Cerebellar cortex (tissue), 1 donor: ENCODE measurements at regions not wholly inside any gene's neighbourhood (a gene's known extent, or its start where the extent isn't known, plus 50 kb on each side); places are given as distances from the start of the nearest gene placed in this dataset.
A peak's percentile ranks its signal among the peaks of the same experiment; 100 is the strongest.
"Not testable (repeated sequence)": the region's sequence is repeated elsewhere in the genome, so short reads cannot be mapped to it uniquely, and the experiment has no call there.

Experiments used
- DNase-seq: peaks from one replicate; pipeline ENCODE4 v3.0.0-alpha.2; 2015; ENCODE audit warnings: low spot score

DNA sequence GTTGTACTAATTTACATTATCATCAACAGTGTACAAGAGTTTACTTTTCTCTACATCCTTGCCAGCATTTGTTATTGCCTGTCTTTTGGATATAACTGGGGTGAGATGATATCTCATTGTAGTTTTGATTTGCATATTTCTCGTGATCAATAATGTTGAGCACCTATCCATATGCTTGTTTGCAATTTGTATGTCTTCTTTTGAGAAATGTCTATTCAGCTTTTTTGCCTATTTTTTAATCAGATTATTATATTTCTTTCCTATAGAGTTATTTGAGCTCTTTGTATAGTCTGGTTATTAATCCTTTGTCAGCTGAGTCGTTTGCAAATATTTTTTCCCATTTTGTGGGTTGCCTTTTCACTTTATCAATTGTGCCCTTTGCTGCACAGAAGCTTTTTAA lies 540.8 kb upstream of the SGO1 start:
- no peak for DNase-seq

DNA sequence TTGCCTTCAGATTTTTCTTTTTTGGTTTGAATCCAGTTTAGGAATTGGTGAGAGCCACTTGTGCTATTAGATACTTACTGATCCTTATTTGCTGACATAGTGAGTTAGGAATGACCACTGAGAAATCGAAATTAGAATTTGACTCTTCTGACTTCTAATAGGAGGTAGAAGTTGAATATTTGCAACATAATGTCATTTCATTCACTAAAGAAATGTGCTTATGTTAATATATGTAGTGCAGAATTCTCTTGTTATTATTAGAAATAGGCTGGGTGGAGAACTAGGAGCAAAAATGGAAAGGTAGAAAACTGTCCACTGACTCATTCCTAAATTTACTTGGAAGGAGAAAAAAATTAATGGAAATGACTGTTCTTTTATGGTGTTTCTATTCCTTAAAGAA lies 538.2 kb upstream of the SGO1 start:
- DNase-seq, result no peak

DNA sequence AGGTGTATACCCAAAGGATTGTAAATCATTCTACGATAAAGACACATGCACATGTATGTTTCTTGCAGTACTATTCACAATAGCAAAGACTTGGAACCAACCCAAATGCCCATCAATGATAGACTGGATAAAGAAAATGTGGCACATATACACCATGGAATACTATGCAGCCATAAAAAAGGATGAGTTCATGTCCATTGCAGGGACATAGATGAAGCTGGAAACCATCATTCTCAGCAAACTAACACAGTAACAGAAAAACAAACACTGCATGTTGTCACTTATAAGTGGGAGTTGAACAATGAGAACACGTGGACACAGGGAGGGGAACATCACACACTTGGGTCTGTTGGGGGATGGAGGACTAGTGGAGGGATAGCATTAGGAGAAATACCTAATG lies 530.4 kb upstream of the SGO1 start:
- DNase-seq, result not testable (repeated sequence)

DNA sequence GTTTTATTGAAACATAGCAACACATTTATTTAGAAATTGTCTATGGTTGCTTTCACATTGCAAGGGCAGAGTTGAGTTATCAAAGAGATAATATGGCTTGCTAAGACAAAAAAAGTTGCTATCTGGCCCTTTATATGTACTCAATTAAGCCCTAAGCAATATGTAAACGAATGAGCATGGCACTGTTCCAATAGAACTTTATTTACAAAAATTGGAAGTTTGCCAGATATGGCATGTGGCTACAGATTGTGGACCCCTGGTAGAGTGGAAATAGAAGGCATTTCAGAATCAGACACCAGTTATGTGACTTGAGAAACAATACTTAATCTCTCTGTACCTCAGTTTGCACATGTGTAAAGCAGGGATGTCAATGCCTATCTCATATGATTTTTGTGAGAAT lies 515.6 kb upstream of the SGO1 start:
- DNase-seq, result no peak

DNA sequence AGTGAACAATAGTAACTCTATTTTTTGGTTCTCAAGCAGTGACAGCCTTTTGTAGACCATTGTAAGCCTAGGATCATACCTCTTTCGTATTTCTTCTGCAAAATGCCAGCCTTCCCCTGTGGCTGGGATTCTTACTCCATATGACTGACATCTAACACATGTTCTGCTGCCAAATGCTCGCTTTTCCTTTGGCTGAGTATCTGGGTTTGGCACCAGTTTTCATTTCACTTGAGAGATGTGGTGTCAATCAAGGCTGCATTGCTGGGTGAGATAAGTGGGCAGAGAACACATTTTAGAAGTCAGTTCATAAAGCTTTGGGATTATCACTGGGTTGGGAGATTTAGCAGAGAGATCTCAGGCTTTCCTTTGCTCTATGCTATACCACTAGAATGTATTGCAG lies 514.7 kb upstream of the SGO1 start:
- peak; percentile 35 for DNase-seq

DNA sequence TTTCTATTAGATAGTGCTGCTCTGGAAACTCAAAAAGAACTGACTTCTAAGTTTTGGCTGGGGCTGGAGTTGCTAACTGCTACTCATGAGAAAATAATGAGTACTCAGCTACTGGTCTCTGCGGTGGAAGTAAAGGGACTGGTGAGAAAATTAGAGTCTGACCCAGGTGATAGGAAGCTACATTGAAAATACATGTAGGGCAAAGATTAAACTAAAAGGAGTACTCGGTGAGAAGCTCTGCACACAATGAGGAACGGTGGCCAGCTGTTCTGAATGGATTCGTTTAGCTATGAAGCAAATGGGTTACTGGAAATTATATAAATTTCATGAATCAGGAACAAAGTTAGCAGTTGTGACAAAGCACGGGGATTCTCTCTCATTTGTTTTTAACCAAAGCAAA lies 512.9 kb upstream of the SGO1 start:
- DNase-seq, result no peak

DNA sequence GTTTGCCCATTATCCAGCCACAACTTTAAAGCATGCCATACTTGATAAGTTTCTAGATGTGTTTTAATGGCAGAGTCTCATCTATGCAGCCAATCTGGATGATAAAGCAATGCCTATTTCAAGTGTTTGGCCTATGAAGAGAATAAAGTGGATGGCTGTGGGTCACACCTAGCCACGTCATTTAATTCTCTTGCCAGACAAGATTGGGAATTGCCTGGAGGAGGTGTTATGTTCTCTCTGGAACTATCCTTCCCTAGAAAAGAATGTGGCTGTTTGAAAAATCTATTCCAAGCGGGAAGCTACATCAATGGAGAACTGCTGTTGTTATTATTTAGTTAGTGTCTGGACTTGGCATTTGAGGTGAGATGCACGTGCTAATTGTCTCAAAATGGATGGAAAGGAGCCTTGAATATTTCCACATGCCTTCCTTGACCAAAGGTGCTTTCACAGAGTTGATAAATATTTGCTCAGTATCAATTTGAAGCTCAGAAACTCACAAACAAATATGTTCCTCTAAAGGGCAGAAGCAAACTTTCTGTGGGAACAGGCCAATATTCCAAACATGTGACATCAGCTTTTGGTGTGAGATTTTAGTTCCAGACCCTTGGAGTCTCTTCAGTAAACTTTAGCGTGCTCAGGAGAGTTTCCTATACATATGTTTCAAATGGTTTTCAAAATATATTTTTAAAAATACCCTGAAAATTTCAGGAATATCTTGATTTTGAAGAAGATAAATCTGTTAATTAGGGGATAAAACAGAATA lies 510.6 kb upstream of the SGO1 start:
- no peak for DNase-seq

DNA sequence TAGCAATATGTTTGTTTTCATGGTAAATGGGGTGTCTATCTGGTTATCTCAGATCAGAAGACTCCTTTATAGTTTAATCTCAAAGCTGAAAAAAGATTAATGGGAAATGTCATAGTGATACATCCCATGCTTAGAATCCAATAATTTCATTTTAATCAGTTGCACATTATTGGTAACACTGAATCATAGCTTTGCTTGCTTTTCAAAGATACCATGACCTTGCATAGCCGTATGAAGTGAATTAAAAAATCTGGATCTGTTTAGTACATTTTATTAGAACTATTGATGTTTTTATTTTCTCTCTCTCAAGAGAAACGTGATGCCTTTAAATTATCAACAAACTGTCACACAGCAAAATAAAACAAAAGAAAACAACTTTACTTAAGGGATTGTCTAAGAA lies 506.7 kb upstream of the SGO1 start:
- no peak for DNase-seq

DNA sequence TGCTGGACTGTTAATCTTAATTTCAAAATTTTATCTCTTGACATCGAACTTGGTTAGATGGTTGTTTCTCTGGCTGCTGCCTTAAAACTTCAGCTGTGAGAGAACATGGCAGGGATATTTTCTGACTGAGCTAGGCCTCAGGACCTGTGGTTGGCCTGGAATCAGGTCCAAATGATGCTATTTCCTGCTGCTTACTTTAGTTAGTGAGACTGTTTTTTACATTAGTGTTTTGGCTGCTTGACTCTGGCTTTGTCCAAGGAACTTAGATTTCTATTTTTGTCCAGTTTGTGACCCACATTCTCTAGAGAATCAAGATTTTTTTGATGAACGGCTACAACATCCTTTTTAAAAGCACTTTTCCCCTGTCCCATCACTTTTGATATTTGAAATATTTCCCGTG lies 497.9 kb upstream of the SGO1 start:
- peak; percentile 72 for DNase-seq

DNA sequence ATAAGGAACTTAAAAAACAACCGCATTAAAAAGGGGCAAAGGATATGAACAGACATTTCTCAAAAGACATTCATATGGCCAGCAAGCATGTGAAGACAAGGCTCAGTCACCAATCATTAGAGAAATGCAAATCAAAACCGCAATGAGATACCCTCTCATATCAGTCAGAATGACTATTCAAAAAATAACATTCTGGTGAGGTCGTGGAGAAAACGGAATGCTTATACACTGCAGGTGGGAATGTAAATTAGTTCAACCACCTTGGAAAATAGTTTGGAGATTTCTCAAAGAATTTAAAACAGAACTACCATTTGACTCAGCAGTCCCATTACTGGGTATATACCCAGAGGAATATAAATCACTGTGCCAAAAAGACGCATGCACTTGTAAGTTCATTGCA lies 496.6 kb upstream of the SGO1 start:
- no peak for DNase-seq

DNA sequence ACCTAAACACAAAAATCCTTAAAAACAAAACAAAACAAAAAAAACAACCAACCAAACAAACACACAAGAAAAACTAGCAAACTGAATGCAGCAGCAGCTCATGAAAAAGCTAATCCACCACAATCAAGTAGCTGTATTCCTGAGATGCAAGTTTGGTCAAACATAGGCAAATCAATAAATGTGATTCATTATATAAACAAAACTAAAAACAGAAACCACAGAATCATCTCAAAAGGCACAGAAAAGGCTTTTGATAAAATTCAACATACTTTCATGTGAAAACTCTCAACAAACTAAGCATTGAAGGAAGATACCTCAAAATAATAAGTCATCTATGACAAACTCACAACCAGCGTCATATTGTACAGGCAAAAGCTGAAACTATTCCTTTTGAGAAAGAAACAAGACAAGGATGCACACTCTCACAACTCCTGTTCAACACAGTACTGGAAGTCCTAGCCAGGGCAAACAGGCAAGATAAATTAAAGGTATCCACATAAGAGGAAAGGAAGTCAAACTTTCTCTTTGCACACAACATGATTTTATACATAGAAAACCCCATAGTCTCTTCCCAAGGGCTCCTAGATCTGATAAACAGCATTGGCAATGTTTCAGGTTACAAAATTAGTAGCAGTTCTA lies 495.1 kb upstream of the SGO1 start:
- no peak for DNase-seq

DNA sequence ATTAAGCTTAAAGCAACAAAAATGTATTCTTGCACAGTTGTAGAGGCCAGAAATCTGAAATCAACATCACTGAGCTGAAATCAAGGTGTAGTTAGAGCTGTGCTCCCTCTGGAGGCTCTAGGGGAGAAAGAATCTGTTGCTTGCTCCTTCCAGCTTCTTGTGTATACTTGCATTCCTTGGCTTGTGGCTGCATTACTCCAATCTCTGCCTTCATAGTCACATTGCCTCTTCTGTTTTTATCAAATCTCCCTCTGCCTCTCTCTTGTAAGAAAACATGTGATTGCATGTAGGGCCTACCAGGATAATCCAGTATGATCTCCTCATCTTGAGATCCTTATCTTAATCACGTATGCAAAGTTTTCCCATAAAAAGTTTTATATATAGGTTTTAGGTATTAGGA lies 487.9 kb upstream of the SGO1 start:
- no peak for DNase-seq

DNA sequence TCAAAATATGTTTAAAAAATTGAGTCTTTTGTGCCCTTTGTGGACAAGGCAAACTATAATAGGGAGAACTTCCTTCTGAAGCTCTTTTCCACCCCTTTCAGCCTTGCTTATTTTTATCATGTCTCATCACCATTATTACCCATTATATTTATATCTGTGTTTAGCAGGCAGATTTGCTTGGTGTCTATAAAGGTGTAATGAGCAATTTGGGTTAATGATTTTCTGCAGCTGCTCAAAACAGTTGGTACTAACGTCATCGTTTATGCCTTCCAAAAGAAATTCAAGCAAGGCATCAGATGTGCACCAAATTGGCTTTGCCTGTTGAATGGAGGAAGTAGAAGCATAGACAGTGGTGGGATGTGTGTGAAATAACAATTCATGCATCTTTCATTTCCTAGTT lies 483.7 kb upstream of the SGO1 start:
- peak; percentile 26 for DNase-seq

DNA sequence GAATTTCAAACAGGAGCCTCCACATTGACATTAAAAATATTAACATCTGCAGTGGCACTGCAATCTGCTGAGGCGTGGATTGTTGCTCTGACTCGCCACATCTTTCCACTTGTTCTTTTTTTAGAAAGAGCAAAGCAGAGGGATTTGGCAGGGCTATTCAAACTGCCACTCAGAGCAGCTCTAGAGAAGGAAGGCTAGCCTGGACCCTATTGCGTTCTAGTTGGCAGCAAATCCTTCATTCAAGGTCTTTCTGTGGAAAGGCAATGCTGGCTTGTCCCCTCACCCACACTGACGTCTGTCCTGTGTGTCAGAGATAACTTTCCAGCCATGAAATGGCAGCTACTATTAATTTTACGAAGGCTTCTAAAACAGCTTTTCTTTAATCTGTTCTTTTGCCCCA lies 483.2 kb upstream of the SGO1 start:
- DNase-seq, result peak; percentile 46

DNA sequence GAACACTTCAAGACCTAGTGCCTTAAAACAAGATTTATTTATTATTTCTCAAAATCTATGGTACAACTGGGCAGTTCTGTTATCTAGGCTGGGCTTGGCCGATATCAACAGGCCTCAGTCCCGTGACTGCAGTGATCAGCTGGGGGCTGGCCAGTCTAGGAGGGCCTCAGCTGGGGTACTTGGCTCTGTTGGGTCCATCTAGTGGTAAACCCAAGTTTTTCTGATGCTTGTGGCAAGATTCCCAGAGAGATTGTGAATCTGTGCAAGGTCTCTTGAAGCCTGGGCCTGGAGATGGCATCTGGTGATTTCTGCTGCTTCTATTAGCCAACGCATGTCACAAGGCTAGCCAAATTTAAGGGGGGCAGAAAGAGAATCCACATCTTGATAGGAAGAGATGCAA lies 482.4 kb upstream of the SGO1 start:
- peak; percentile 25 for DNase-seq

DNA sequence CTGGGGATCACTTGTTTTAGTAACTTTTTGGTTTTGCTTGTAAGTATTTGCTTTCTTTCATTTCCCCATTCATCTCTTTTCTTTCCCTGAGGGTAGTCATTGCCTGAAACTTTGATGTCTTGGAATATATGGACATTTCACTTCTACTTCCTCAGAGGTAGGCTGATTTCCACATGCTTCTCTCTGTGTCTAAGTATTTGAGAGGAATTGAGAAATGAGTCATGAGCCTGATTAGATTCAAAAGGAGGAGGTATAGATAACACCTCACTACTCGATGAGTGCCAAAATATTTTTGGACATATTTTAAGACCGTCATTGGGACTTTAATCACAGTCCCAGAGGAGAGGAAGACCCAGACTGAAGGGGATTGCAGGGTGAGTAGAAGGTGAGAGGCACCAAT lies 480.1 kb upstream of the SGO1 start:
- no peak for DNase-seq

DNA sequence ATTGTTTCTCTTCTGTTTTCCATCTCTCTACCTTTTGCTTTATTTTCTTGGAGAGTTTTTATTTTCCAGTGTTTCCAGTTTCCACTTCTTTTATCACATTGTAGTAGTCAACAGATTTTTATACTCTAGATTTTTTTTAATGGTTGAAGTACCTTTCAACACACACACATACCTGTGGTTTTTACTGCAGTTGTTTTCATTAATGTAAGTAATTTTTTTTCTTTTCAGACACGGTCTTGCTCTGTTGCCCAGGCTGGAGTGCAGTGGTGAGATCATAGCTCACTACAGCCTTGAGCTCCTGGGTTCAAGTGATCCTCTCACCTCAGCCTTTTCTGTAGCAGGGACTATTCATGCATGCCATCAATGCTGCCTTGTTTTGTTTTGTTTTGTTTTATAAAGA lies 472.5 kb upstream of the SGO1 start:
- no peak for DNase-seq

DNA sequence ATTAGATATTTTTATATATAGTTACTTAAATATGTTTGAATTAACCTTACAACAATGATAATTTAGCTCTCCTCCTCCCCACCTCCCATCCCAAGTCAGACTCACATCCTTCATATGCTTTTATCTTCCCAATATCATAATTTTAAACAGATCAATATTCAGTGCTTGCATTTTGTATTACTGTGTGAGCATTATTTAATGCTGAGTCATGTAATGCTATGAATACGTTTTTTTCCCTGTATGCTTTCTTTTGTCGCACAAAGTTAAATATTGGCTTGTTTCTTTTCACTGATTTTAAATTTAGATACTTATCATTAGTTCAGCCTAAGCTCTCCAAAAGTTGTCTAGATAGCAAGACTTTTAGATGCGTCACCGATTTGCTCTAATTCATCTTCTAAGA lies 471.6 kb upstream of the SGO1 start:
- DNase-seq, result no peak

DNA sequence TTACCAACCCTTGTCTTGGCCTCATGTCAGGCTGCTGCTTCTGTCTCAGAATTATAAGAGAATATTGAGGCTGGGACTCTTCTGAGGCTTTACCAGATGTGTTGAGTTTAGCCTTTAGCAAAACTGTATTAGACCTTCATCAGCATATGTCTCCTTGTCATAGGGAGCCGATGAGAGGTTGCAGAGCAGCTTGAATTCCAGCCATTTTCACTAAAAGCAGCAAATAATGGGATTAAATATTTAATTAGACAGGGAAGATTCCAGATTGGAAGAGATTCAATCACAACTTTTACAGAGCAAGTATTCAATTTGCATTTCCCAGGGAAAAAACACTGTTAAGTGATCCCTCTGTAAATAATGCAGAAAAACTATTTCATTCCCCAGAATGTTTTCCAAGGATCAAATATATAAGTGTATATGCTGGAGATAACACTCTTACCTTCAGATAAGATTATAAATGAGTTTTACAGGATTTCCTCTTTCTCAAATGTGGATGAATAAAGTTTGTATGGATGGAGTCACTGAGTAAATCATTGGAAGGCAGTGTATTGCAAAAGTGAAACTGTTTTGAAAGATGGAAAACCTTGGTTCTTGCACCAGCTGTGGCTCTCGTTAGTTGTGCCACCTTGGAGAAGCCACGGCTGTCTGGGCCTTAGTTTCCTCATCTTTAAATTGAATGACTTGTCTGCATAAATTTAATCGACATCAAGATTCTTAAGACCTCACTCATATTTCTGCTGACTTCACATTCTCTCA lies 466.4 kb upstream of the SGO1 start:
- no peak for DNase-seq

DNA sequence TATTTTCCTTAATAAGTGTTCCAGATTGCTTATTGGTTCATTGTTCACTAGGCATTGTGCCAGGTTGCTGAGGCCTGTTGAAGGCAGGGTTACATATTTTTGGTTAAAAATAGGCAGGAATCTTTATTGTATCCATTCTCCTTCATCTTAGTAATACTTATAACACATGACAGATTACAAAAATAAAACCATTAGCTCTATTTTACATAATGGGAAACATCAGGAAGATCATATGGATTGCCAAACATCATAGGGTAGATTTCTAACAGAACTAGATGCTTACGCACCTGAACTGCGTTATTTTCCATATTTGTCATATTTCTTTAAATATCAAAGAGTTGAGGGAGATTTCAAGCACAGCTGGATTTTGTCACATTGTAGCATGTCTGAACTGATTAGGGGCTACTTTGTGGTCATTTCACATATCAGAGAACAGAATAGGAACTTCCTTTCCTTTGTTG lies 462.9 kb upstream of the SGO1 start:
- DNase-seq, result no peak

DNA sequence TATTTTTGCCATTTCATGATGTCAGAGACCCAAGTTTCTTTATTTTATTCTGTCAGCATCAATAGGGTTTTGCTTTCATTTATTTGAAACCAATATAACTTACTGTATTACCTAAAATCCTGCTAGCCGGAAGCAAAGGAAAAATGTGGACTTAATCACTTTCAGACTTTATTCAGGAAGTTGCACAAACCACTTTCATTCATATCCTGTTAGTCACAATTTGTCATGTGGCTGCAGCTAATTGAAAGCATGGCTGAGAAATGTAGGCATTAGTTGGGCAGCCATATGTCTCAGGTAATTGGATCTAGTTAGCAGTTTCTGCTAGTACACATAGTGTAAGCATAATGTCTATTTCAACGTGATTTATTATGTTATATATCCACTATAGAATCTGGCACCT lies 462.3 kb upstream of the SGO1 start:
- DNase-seq, result no peak

DNA sequence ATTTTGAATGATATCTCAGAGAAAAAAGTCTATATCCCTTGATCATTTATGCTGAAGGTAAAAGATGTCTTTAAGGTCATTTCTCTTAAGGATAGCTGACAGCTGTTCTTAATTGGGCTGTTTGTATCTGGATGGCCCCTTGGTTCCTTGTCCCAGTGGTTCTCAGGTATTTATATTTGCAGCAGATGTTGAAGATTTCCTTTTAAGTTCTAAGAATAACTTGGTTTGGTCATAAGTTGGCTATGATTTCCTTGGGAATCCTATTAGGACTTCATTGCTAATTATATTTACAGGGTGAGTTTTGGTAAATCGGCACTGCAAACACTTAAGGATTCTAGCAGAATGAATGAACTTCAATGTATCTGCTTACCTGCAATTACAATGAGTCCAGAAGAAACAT lies 460.4 kb upstream of the SGO1 start:
- no peak for DNase-seq

DNA sequence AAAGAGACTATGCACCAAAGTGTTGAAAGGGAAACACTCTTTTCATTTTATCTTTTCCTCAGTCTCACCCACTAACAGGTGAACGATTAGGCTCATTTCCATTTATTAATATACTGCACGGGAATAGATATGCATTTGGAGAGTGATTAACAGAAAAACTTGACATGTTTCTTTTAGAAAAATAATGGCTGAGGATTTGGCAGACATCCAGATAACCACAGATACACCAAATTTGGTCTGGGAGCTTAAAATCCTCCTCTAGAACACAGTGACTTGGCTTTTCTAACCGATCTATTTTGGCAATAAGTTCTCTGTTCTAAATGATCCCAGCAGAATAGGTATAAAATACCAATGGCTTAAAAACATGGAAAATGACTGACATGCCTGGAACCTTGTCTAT lies 459.3 kb upstream of the SGO1 start:
- no peak for DNase-seq
